ENCODE measurements at regions not wholly inside any gene's neighbourhood (a gene's known extent, or its start where the extent isn't known, plus 50 kb on each side); places are given as distances from the start of the nearest gene placed in this dataset.

- Histone ChIP-seq H2BK20ac (ENCODE audit: low read length) (no peak overlapping the region), H3K36me3 (ENCODE audit: control insufficient read depth in 2 of 4, insufficient read depth in 4 of 4, low read length in 3 of 4) (peaks cover 0 to 2% (median 0%) of the 10 kb centered on the region in 4 experiments; a peak in 1 of 8 replicates), H4K91ac (replicated peaks; ENCODE audit: insufficient read length, low read length) (no peak overlapping the region), H3K56ac (replicated peaks; ENCODE audit: insufficient read length, low read depth, low read length) (no peak overlapping the region), H3K79me2 (ENCODE audit: control insufficient read depth in 1 of 2, insufficient read depth in 2 of 2, low read length in 2 of 2) (no peaks in the 10 kb centered on the region), H3K27ac (ENCODE audit: low read depth, low read length) (no peak overlapping the region), H3K14ac (ENCODE audit: insufficient read length) (no peak overlapping the region), H3K23me2 (ENCODE audit: low read depth, low read length) (no peaks in the 10 kb centered on the region), H3K23ac (ENCODE audit: insufficient read length) (no peak overlapping the region), H4K20me1 (replicated peaks in 1 of 2; ENCODE audit: control insufficient read depth in 1 of 2, insufficient read depth in 2 of 2, low read length in 2 of 2) (no peaks in the 10 kb centered on the region), H3K9ac (replicated peaks in 1 of 4; ENCODE audit: extremely low read depth in 1 of 4, low read depth in 3 of 4, low read length in 3 of 4) (no peak overlapping the region), H2AFZ (ENCODE audit: low read length) (no peak overlapping the region), H2BK15ac (ENCODE audit: low read length) (no peak overlapping the region), H3K18ac (ENCODE audit: extremely low read depth, low read length) (no peak overlapping the region), H2AK5ac (ENCODE audit: low read depth, low read length) (no peak overlapping the region), H3K9me3 (ENCODE audit: insufficient read depth in 2 of 2, low read depth in 1 of 2, low read length in 1 of 2) (0 out of 4 replicates have a peak, but pooled peaks cover 0 to 4% of the 10 kb centered on the region in 2 experiments), H3K27me3 (replicated peaks in 1 of 4; ENCODE audit: control insufficient read depth in 3 of 4, extremely low read depth in 1 of 4, insufficient read depth in 3 of 4, low read length in 3 of 4) (no peaks in the 10 kb centered on the region), H4K5ac (ENCODE audit: insufficient read length, low read depth, low read length) (no peak overlapping the region), H2BK120ac (replicated peaks; ENCODE audit: low read depth, low read length) (no peak overlapping the region), H3K4me1 (replicated peaks in 1 of 4; ENCODE audit: control insufficient read depth in 3 of 4, insufficient read depth in 4 of 4, low read length in 3 of 4) (peaks cover 0 to 4% (median 0%) of the 10 kb centered on the region in 4 experiments; a peak in 1 of 7 replicates), H2BK5ac (ENCODE audit: low read depth, low read length) (no peak overlapping the region), H3K4me3 (ENCODE audit: extremely low read depth in 1 of 4, insufficient read depth in 2 of 4, low read depth in 3 of 4, low read length in 4 of 4) (no peak overlapping the region), H2BK12ac (ENCODE audit: low read depth, low read length) (no peak overlapping the region), H3K79me1 (ENCODE audit: low read depth, low read length) (no peaks in the 10 kb centered on the region), H3K4ac (replicated peaks; ENCODE audit: insufficient read length, low read depth, low read length) (no peak overlapping the region), H3K4me2 (ENCODE audit: insufficient read depth in 1 of 2, low read depth in 2 of 2, low read length in 2 of 2) (no peak overlapping the region), H4K8ac (ENCODE audit: extremely low read depth, insufficient read depth, low read length) (no peak overlapping the region)
- no peak for DNase-seq (ENCODE audit: low read depth in 1 of 2, low spot score in 2 of 2)
- CTCF ChIA-PET (ENCODE audit: partially characterized antibody) = interaction anchor here (0.6 to 1.0 kb wide), 2 partner anchors 9 to 34 kb away, joined by 3 read pairs; no protein-coding TSS in a partner anchor
- 89% methylated on average over 2 of the region's 2 CpGs; no CpG with 5 or more reads in 1 of the 2 experiments for WGBS, 2 experiments (ENCODE audit: extremely low coverage in 1 of 2, insufficient coverage in 1 of 2, insufficient read length in 1 of 2, insufficient replicate concordance in 2 of 2, low coverage in 1 of 2, low lambda C conversion rate in 2 of 2, missing lambda C conversion rate in 1 of 2)
- POLR2A ChIA-PET (ENCODE audit: partially characterized antibody) = no interaction called here
- no peak for FAIRE-seq
- TF ChIP-seq RNF2 (IDR thresholded peaks at IDR 0.05; ENCODE audit: borderline replicate concordance, low read depth, low read length, missing control alignments, poor library complexity, severe bottlenecking) (no peak), ASH2L (IDR thresholded peaks at IDR 0.05; ENCODE audit: low read length) (no peak), SAP30 (IDR thresholded peaks at IDR 0.05; ENCODE audit: insufficient read depth, insufficient replicate concordance, low read length) (no peak), PHF8 (conservative IDR thresholded peaks at IDR 0.05; ENCODE audit: low read depth, low read length) (no peak), CBX5 (IDR thresholded peaks at IDR 0.05; ENCODE audit: low read depth, low read length) (no peak), CREB1 (IDR thresholded peaks at IDR 0.05) (no peak), KDM5A (IDR thresholded peaks at IDR 0.05; ENCODE audit: low read length) (no peak), RBBP5 (IDR thresholded peaks at IDR 0.05; ENCODE audit: borderline replicate concordance, low read depth, low read length) (no peak), FOSL1 (IDR thresholded peaks at IDR 0.05; ENCODE audit: insufficient read depth, low read depth, low read length) (no peak), SRF (IDR thresholded peaks at IDR 0.05; ENCODE audit: low read depth, low read length) (no peak), E2F6 (IDR thresholded peaks at IDR 0.05) (no peak), GTF2F1 (IDR thresholded peaks at IDR 0.05; ENCODE audit: borderline replicate concordance, low read depth, low read length) (no peak)
Observed at GRCh38 chr17:14004927-14005620, 64.2 kb upstream of the COX10 start.

All from H1 (cell line).